Pancreas (tissue), 10 donors: ENCODE measurements at regions not wholly inside any gene's neighbourhood (a gene's known extent, or its start where the extent isn't known, plus 50 kb on each side); places are given as distances from the start of the nearest gene placed in this dataset.

Experiments
- ATAC-seq, 4 donors: fragments of 200-7000 bp; cut with Tn5 transposase; one replicate each; pipeline versions ENCODE4 v1.8.0 to v1.9.1; 2020; ENCODE audit warnings: mild to moderate bottlenecking in 4 of 4, moderate library complexity in 4 of 4
- DNase-seq, 6 donors: peaks; one replicate each; pipeline ENCODE4 v3.0.0-alpha.2; 2020
- FAIRE-seq: peaks from 2 replicates; lab custom pipeline; 2012; peaks lifted over from hg19 to GRCh38; lab: Jason Lieb, UNC
- H3K27ac ChIP-seq, 4 donors: fragments of 200-600 bp; sonication (generic); 1 replicate in 3 of 4; 2 replicates in 1 of 4; pipeline versions ENCODE4 v1.5.0 to v1.8.0; 2020
- H3K27me3 ChIP-seq, 4 donors: fragments of 200-600 bp; one replicate each; pipeline ENCODE4 v1.8.0; 2021
- H3K36me3 ChIP-seq, 3 donors: fragments of 200-600 bp; sonication (generic) in 1 of 3; one replicate each; pipeline versions ENCODE4 v1.5.0 to v1.8.0; 2020 to 2021
- H3K4me1 ChIP-seq, 3 donors: fragments of 200-600 bp; one replicate each; pipeline ENCODE4 v1.8.0; 2021
- H3K4me3 ChIP-seq, 4 donors: fragments of 200-600 bp; sonication (generic) in 2 of 4; one replicate each; pipeline versions ENCODE4 v1.5.0 to v1.8.0; 2020 to 2021
- H3K9me3 ChIP-seq, 4 donors: fragments of 200-600 bp; one replicate each; pipeline ENCODE4 v1.8.0; 2021
- WGBS, 2 donors: extraction: QIAGEN DNeasy Blood & Tissue Kit; methylation state at CpG; one replicate each; pipeline ENCODE4 v1.1.7; 2013; 5-methylcytosine and 5-hydroxymethylcytosine counted together
- intact Hi-C, 3 donors: fragments of 100-400 bp; cut with DNase I; formaldehyde crosslinking; loops; one replicate each; pipeline versions ENCODE4 v1.11.1 to v1.14.2; 2022
- TF ChIP-seq, protein P1 (sequence below), 4 donors: fragments of 200-600 bp; sonication (generic) in 3 of 4; IDR thresholded peaks; one replicate each; pipeline versions ENCODE4 v1.5.0 to v1.8.0; 2021; ENCODE audit warnings: antibody characterized with exemption in 4 of 4
- donor health status: healthy with polysubstance abuse.
- donor health status: DM: no; HTN: no; CAD: no; lungs with moderate emphysema.
- donor health status: DM: no; HTN: no; CAD: no.
- donor health status: control.
- donor health status: control.
- donor health status: Bipolar disorder and iron deficiency.
- donor health status: DM: yes; HTN: yes; CAD: no.
- donor health status: DM: no; HTN: no; CAD: no.
- donor health status: DM: no; HTN: no; CAD: no.
- donor health status: DM: yes; HTN: yes; CAD: no.

DNA sequence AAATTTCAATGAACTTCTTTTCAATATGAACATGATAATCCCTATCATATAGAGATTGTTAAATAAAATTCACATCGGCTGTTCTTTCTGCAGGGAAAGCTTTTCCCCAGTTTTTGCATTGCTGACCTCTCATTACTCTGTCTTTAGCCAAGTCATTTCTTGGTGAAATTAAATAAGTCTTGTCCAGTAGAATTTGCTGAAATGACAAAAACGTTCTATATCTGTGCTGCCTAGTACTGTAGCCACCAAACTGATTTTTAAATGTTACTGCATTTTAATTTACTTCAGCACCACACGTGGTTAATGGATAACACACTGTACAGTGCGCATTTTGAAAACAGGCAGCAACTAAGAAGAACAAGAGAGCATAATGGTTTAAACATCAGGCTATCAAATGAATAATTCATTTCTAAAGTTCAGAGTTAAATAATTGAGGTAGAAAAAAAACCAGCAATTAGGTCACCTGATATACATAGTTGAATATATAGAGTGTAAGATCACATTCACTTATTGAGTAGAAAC, 178.9 kb downstream of the LIG4 start:
- H3K4me1 ChIP-seq, result peaks cover 0 to 12% (median 3%) of the 10 kb centered on the region in 3 donors
- TF ChIP-seq, protein P1, sequence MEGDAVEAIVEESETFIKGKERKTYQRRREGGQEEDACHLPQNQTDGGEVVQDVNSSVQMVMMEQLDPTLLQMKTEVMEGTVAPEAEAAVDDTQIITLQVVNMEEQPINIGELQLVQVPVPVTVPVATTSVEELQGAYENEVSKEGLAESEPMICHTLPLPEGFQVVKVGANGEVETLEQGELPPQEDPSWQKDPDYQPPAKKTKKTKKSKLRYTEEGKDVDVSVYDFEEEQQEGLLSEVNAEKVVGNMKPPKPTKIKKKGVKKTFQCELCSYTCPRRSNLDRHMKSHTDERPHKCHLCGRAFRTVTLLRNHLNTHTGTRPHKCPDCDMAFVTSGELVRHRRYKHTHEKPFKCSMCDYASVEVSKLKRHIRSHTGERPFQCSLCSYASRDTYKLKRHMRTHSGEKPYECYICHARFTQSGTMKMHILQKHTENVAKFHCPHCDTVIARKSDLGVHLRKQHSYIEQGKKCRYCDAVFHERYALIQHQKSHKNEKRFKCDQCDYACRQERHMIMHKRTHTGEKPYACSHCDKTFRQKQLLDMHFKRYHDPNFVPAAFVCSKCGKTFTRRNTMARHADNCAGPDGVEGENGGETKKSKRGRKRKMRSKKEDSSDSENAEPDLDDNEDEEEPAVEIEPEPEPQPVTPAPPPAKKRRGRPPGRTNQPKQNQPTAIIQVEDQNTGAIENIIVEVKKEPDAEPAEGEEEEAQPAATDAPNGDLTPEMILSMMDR (IDR thresholded peaks at IDR 0.05), result no peak
- DNase-seq, result no peak
- intact Hi-C loops, result no loop called here
- H3K9me3 ChIP-seq, result no peaks in the 10 kb centered on the region
- no peak overlapping the region for H3K4me3 ChIP-seq
- whole genome bisulfite sequencing, 2 donors, result 50 to 53% methylated on average over 4 of the region's 4 CpGs
- no peaks in the 10 kb centered on the region for H3K36me3 ChIP-seq
- H3K27ac ChIP-seq, result no peak overlapping the region
- ATAC-seq, result no peak
- FAIRE-seq, result no peak
- no peaks in the 10 kb centered on the region for H3K27me3 ChIP-seq

DNA sequence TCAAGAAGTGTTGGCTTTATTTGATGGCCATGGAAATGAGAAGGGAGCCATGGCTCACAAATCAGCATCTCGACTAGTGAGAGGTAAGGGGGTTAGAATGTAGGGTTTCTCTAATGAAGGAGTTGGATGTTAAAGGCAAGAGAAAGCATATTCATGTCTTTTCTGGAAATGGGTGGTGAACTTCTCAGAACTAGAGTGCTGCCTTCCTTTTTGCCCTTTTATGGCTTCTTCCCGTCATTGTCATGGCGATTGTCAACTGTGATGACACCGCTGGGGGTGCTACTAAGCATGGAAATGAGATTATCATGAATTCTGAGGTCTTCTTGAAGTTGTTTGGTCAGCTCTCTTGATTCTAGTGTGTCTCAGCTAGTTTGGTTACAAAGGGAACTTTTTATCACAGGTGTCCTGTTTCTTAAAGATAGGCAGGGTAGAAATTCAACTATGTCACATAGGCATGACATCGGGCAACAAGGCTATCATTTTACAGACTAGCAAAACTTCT, 180.4 kb downstream of the LIG4 start:
- FAIRE-seq (no peak), DNase-seq (no peak), ATAC-seq (no peak)
- Histone ChIP-seq H3K36me3 (no peaks in the 10 kb centered on the region), H3K9me3 (no peaks in the 10 kb centered on the region), H3K4me3 (no peak overlapping the region), H3K4me1 (peaks cover 0 to 12% (median 3%) of the 10 kb centered on the region in 3 donors), H3K27me3 (no peaks in the 10 kb centered on the region), H3K27ac (peak overlapping the region in 2 of 4 donors; percentile 38 to 59)
- WGBS, 2 donors, result 79% methylated on average over 5 of the region's 5 CpGs
- intact Hi-C loops, result no loop called here
- TF ChIP-seq, protein P1 (IDR thresholded peaks at IDR 0.05), result no peak

DNA sequence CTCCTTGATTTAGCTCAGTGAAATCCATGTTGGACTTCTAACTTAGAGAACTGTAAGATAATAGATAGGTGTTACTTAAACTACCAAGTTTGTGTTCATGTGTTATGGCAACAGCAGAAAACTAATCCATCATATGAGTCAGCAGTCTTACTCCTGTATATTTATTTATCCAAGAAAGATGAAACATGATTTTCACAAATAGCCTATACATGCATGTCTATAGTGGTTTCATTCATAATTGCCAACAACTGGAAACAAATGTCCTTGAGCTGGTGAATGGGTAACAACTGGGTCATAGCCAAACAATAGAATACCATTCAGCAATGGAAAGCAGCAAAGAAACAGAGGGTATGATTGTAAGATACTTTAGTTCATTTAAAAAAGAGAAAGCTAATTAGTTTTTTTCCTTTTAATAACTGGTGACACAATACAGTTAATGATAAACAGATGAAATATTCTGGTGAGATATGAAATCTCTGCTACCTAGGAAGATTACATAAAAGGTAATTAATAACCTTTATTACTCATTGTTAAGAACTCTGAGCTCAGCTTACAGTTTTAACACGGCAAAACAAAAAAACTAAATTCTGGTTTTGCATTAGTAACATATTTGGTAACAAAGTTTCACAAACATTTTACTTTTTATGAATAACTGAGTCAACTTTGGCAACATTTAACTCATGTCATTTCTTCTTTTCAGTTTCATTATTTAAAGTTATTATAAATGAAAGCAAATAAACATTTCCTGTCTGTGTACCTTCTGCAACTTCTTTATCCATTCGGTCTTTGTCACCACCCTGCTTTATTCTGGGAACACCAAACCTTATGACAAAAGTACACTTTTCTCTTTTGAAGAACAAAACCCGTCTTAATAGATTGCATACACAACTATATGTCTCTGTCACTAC, 181.3 kb downstream of the LIG4 start:
- 25 to 34% methylated on average over 3 of the region's 3 CpGs for WGBS, 2 donors
- Histone ChIP-seq H3K36me3 (no peaks in the 10 kb centered on the region), H3K9me3 (no peaks in the 10 kb centered on the region), H3K4me1 (peaks cover 0 to 12% (median 3%) of the 10 kb centered on the region in 3 donors), H3K4me3 (no peak overlapping the region), H3K27ac (peak overlapping the region in 2 of 4 donors; percentile 58 to 59), H3K27me3 (no peaks in the 10 kb centered on the region)
- DNase-seq (no peak), ATAC-seq (peak; percentile 70 to 84 (median 77)), FAIRE-seq (peak; percentile 5)
- intact Hi-C loops, result no loop called here
- TF ChIP-seq, protein P1 (IDR thresholded peaks at IDR 0.05), result no peak

DNA sequence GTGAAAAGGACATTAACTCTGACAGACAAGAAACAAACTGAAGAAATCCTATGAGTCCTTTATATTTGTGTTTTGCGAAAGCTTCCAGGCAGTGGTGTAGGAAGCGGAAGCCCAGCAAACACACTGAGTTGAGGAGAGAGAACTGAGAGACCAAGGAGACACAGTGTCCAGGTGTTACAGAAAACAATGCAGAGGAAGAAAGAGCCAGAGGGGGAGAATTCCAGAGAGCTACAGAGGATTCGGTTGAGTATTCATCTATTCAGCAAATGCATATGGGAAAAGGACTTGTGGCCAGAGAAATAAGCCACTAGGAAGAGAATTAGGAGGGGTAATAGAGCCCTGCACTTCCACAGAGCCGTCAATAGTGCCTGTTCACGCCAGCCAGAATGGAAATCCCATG, 183.5 kb downstream of the LIG4 start:
- intact Hi-C loops, result no loop called here
- Histone ChIP-seq H3K36me3 (no peaks in the 10 kb centered on the region), H3K27me3 (no peaks in the 10 kb centered on the region), H3K9me3 (no peaks in the 10 kb centered on the region), H3K4me1 (peaks cover 0 to 12% (median 3%) of the 10 kb centered on the region in 3 donors), H3K4me3 (no peak overlapping the region), H3K27ac (no peak overlapping the region)
- TF ChIP-seq, protein P1 (IDR thresholded peaks at IDR 0.05), result no peak
- WGBS, 2 donors, result 78 to 86% methylated on average over 5 of the region's 5 CpGs
- ATAC-seq (no peak), DNase-seq (no peak), FAIRE-seq (no peak)
